ENCODE measurements at regions not wholly inside any gene's neighbourhood (a gene's known extent, or its start where the extent isn't known, plus 50 kb on each side); places are given as distances from the start of the nearest gene placed in this dataset.
"Not testable (repeated sequence)": the region's sequence is repeated elsewhere in the genome, so short reads cannot be mapped to it uniquely, and the experiment has no call there.

DNA sequence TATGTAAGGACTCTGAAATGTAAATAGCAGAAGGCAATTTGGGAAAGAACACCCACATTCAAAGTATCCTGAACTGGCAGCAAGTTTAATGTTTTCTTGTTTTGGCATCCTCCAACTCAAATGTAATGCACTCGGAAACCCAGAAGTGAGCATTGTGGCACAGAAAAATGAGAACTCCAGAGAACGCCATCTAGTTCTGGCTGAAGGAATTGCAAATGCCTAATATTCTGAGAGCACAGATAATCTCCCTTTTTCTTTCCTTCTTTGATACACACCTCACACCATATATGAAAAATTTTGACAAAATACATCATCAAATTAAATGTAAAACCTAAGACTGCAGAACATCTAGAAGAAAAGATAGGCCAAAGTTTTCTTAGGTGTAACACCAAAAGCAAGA lies 52.1 kb downstream of the PWWP3B start:
- DNase-seq: peak in 1 of 51 donors; percentile 1

DNA sequence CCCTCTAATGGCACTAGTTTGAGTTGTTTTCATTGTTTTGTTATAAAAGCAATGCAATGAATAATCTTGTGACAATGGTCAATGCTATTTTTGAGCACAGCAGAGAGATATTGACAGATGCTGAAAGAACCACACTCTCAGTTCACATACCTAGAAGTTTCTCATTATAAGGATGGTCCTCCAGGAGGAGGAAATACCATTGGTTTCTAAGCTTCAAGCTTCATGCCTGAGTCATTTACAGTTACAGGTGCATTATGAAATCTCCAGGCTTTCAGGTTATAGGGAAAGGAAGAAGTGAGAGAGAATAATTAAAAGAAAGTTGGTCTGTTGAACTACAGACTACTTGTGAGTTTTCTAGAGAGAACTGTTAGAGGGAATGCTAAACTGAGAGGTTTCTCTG lies 75.3 kb downstream of the PWWP3B start:
- no peak for DNase-seq

DNA sequence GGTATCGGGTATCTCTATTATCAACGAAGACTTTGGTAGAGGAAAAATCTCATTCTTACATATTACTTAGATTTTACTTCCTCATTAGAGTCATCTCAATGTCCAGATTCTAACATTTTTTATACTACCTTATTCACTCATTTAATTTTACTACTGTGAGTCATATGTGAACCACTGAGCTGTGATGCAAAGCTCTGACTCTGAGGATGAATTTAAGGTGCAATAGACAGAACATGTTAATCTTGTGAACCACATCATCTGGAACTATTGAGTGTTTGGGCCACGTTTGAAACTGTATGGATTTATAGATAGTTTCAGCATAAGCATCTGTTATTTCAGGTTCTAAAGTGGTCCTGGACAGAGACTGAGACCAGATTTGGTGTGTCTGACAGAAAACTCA lies 78.4 kb downstream of the PWWP3B start:
- DNase-seq: no peak

DNA sequence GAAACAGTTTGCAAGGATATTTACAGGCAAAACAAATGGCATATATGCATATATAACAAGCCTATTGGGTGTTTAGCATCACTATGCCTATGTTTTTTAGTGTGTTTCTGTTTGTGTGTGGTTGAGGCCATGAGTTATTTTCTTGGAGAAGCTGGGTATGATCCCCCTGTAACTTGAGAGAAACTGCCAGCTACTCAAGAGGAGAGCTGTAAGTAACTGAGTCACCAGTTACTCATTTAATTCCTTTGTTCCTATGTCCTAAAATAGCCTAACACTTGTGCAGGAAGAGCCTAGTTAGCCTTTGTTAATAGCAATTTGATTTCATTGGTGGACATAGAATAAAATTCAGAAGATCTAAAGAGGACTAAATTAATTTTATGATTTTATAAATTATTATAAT lies 79.1 kb downstream of the PWWP3B start:
- DNase-seq: no peak

DNA sequence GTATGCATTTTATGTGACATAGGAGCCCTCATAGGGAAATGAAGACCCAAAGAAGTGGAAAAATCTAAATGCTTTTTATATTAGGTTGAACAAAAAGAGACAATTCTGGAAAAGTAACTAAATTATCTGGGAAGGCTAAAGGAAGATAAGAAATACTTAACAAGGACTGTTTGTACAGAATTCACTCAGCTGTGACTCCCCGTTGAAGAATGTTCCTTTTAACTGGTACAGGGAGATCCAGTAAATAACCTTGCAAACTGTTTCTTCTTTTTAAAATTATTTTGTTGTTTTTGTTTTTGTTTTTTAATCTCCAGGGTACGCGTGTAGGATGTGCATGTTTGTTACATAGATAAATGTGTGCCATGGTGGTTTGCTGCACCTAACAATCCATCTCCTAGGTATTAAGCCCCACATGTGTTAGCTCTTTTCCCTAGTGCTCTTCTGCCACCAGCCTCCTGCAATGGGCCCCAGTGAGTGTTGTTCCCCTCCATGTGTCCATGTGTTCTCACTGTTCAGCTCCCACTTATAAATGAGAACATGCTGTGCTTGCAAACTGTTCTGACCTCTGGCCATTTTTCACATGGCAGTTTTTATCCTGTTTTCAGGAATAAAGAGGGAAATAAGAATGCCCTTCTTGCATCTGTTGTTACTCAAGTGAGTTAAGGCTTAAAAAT lies 81.7 kb downstream of the PWWP3B start:
- no peak for DNase-seq

GRCh38 chrX:106263817-106264216 lies 95.7 kb downstream of the PWWP3B start:
- peak in 1 of 51 donors; percentile 1 for DNase-seq

GRCh38 chrX:106273947-106274587 lies 106.0 kb downstream of the PWWP3B start:
- not testable (repeated sequence) for DNase-seq

GRCh38 chrX:106275172-106275571 lies 107.1 kb downstream of the PWWP3B start:
- DNase-seq: not testable (repeated sequence)

DNA sequence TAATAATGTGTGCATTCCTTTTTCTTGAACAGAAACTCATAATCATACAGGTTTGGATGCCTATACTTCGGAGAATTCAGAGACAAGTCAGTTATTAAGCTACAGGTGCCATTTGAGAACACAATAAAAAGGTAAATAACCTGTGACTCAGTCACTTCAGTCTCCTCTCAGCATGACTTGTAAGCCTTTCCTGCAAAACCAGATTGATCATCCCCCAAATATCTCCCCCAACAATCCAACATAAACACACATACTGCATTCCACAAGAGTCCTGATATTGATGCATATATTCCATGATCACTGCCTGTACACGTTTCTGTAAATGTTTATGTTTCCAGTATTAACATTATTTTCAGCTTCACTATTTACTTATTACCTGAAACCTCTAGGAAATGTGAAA lies 110.8 kb downstream of the PWWP3B start:
- no peak for DNase-seq

DNA sequence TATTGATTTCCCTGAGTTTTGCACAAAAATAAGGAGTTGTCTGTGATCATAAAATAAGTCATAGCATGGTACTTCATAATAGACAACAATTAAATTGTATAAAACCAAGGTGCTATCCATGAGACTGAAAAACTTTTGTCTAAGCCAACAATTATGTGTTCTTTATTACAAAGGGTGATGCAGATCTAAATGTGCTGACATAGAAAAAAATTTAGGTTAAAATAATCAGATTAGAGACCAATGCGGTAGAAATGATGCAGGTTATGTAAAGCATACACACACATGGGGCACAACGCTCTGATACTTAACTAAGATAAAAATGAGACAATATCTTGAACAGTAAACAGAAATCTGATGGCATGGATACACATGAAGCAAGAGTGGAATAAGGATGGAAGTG lies 113.3 kb downstream of the PWWP3B start:
- DNase-seq: no peak

GRCh38 chrX:106283841-106284240 lies 115.7 kb downstream of the PWWP3B start:
- DNase-seq: no peak

DNA sequence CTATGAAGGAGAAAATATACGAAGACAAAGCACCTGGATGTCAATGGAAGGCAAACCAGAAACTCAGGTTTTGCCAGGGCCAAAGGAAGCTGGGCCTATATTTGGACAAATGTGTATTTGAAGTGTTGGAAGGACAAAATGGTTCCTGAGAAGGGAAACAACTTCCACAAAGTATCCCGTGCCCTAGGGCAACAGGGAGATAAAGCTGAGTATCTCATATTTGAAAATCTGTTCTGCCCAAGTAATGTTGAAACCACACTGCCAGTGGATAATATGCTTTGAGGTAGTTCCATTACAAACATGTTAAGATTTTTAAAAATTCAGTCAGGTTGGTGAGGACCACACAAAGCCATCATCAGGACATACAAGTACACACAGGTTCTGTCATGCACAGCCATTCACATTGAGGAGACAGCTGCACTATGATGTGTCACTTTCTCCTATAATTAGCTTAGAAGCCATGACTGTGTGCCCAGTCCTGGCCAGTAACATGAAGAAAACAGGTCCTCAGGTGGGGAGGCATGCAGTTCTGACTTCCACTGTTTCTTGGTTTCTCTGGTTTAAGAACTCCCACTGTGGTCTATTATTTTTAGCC lies 116.4 kb downstream of the PWWP3B start:
- DNase-seq: no peak

GRCh38 chrX:106286053-106286650 lies 118.0 kb downstream of the PWWP3B start:
- no peak for DNase-seq

- not testable (repeated sequence) for DNase-seq
These were observed 122.7 kb downstream of the PWWP3B start for GRCh38 chrX:106290778-106291177.

DNA sequence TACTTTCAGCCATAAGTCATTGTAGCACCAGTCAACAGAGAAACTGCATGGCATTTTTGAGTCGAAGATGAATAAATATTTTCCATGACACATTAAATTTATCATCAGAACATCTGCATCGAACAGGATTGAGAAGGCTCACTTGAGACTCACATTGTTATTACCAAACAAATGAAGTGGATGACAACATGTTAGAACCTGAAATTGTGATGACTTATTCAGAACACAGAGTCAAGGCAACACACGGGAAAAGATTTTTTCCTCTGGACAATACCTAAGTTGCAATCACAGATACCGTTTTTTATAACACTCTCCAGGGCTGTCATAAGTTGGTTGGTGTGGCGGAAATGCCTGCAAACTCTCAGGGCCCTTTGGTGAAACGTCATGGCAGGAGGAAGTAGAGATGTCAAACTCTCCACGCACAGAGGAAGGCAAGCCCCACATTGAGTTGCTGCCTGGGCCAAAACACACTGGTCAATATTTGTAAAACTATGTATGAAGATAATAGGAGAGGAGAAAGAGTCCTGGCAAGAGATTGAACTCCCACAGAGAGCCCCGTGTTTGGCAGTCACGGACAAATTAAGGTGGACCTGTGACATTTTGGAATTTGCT lies 123.8 kb downstream of the PWWP3B start:
- not testable (repeated sequence) for DNase-seq

GRCh38 chrX:106300239-106300638 lies 132.1 kb downstream of the PWWP3B start:
- no peak for DNase-seq

DNA sequence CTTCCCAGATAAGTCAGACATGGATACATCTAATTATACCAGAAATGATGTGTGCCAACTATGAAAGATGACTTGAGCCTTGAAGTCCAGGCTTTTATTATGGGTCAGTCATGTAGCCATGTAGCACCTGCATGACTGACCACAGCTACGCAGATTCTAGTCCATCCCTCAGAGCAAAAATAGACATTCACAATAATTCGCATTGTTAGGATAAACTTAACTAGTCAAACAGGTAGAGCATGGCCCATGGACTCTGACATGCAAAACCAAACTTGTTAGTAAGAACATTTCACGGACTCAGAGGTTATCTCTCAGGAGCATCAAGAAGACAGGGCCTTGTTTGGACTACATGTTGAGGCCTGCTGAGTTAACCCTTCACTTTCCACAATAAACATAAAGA lies 132.6 kb downstream of the PWWP3B start:
- no peak for DNase-seq

GRCh38 chrX:106302304-106302703 lies 134.2 kb downstream of the PWWP3B start:
- no peak for DNase-seq

GRCh38 chrX:106306391-106306947 lies 138.4 kb downstream of the PWWP3B start:
- no peak for DNase-seq

GRCh38 chrX:106323357-106323756 lies 155.3 kb downstream of the PWWP3B start:
- peak in 1 of 51 donors; percentile 1 for DNase-seq

DNA sequence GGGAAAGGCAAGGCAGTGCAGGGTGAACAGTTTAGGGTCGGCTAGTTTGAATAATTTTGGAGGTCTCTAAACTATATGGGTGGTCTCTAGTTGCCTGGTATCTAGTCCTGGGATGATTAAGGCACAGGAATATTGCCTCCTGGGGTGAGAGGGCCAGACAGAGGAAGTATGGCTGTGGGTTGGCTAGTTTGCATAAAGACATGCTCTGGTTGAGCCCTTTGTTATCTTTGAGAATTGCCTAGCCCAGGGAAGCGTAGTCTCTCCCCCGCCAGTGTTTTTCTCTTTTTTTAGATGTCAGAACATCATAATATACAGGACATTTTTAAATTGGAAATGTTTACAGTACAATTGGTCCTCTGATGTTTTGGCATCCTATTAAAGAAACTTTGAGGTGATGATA lies 163.5 kb downstream of the PWWP3B start:
- no peak for DNase-seq

DNA sequence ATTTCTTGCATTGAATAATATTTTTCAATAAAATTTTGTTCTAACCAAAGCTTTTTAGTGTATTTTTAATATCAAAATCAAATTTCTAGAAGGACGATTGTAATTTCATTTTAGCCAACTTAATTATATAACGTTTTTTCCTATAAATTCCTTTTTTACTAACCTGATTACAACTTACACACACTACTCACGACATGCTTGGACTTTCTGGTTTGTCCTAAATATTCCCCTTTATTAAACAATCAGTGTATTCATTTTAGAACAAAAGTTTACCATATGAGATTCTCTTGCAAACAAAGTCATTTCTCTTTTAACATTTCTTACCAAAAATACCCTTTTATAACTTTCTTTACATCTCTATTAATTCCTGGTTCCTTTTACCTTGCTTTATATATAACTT lies 173.7 kb downstream of the PWWP3B start:
- no peak for DNase-seq
